Gastrocnemius medialis (tissue), 4 donors: ENCODE measurements at regions not wholly inside any gene's neighbourhood (a gene's known extent, or its start where the extent isn't known, plus 50 kb on each side); places are given as distances from the start of the nearest gene placed in this dataset.
"Not testable (repeated sequence)": the region's sequence is repeated elsewhere in the genome, so short reads cannot be mapped to it uniquely, and the experiment has no call there.

Experiments
- ATAC-seq, 2 donors: fragments of 150-250 bp; one replicate each; pipeline ENCODE4 v1.9.1; 2016
- DNase-seq, 2 donors: peaks; one replicate each; pipeline ENCODE4 v3.0.0-alpha.2; 2019
- H3K27ac ChIP-seq, 4 donors: fragments of 200-600 bp; sonication (generic); 1 replicate in 1 of 4; 2 replicates in 3 of 4; pipeline ENCODE4 v1.5.1; 2016 to 2018; ENCODE audit warnings: mild to moderate bottlenecking in 2 of 4, moderate library complexity in 1 of 4
- H3K27me3 ChIP-seq, 3 donors: fragments of 200-600 bp; sonication (generic) in 2 of 3; 1 replicate in 1 of 3; 2 replicates in 2 of 3; pipeline versions ENCODE4 v1.5.1 to v1.6.0; 2016 to 2019; ENCODE audit warnings: mild to moderate bottlenecking in 1 of 3, moderate library complexity in 1 of 3
- H3K36me3 ChIP-seq, 2 donors: fragments of 200-600 bp; sonication (generic) in 1 of 2; one replicate each; pipeline ENCODE4 v1.5.1; 2017 to 2018
- H3K4me1 ChIP-seq, 2 donors: fragments of 200-600 bp; sonication (generic) in 1 of 2; one replicate each; pipeline ENCODE4 v1.5.1; 2016 to 2017; ENCODE audit warnings: mild to moderate bottlenecking in 2 of 2
- H3K4me3 ChIP-seq, 4 donors: fragments of 200-600 bp; sonication (generic) in 3 of 4; 1 replicate in 1 of 4; 2 replicates in 3 of 4; pipeline ENCODE4 v1.5.1; 2016 to 2019; ENCODE audit warnings: mild to moderate bottlenecking in 2 of 4
- H3K9me3 ChIP-seq, 3 donors: fragments of 200-600 bp; sonication (generic) in 2 of 3; 1 replicate in 1 of 3; 2 replicates in 2 of 3; pipeline ENCODE4 v1.5.1; 2016 to 2019
- CTCF ChIP-seq, 5 experiments: fragments of 450-650 bp in 3 of 5; fragments of 200-600 bp in 2 of 5; sonication (generic) in 2 of 5; IDR thresholded peaks in 4 of 5; conservative IDR thresholded peaks in 1 of 5; 1 replicate in 4 of 5; 2 replicates in 1 of 5; pipeline ENCODE4 v1.5.1; 2016 to 2019; ENCODE audit warnings: antibody characterized with exemption in 5 of 5, mild to moderate bottlenecking in 3 of 5, moderate library complexity in 3 of 5
- in situ Hi-C, 4 donors: fragments of 200-750 bp; cut with MboI; loops; one replicate each; pipeline versions ENCODE4 v1.15.0 to v1.8.0; 2017; ENCODE audit warnings: low sequenced_read_pairs in 4 of 4
- intact Hi-C: fragments of 100-400 bp; cut with DNase I; formaldehyde crosslinking; loops from one replicate; pipeline ENCODE4 v1.15.1; 2023; ENCODE audit warnings: low total_unique reads

DNA sequence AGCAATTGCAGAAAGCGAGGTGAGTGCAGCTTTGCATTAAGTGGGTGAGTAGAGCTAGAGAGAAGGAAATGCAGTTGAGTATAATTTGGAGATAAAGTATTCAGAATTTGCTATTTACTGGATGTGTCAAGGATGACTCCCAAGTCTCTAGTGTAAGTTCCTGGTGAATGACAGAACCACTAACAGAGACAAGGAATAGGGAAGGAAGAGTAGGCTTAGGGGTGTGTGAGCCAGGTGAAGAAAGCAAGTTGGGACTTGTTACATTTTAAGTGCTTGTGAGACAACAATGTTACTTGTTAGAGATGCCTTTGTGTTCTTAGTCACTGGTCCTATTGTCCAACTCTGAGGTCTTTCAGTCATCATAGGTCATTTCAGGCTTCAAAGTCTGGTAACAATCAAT lies 70.8 kb downstream of the TBC1D26 start:
- H3K36me3 ChIP-seq, H3K4me1 ChIP-seq, in situ Hi-C loops, H3K9me3 ChIP-seq, H3K27ac ChIP-seq, H3K4me3 ChIP-seq, ATAC-seq, DNase-seq, intact Hi-C loops, H3K27me3 ChIP-seq: not testable (repeated sequence)

DNA sequence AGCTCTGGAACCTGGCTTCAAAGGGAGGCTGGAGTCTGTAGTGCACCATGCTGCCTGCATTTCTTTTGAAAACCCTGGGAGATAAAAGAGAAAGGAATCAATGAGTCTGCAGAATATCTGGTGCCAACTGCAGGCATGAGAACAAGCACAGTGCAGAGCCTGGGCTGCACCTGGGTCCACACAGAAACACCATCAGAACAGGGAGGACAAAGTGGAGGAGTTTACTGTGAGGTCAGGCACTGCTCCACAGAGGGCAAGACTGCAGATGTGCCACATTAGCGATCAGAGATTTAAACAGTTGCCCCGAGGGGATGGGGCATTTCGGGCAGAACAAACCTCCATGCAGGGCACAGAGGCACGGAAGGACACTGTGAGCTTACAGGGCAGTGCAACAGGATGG lies 74.7 kb downstream of the TBC1D26 start:
- H3K36me3 ChIP-seq, intact Hi-C loops, in situ Hi-C loops, H3K27me3 ChIP-seq, H3K4me1 ChIP-seq, ATAC-seq, H3K27ac ChIP-seq, DNase-seq, H3K9me3 ChIP-seq, H3K4me3 ChIP-seq: not testable (repeated sequence)

- H3K36me3 ChIP-seq, ATAC-seq, H3K4me1 ChIP-seq, intact Hi-C loops, H3K27ac ChIP-seq, H3K4me3 ChIP-seq, H3K27me3 ChIP-seq, H3K9me3 ChIP-seq, in situ Hi-C loops, DNase-seq: not testable (repeated sequence)
Measured at GRCh38 chr17:15813388-15813787, 81.3 kb downstream of the TBC1D26 start.

DNA sequence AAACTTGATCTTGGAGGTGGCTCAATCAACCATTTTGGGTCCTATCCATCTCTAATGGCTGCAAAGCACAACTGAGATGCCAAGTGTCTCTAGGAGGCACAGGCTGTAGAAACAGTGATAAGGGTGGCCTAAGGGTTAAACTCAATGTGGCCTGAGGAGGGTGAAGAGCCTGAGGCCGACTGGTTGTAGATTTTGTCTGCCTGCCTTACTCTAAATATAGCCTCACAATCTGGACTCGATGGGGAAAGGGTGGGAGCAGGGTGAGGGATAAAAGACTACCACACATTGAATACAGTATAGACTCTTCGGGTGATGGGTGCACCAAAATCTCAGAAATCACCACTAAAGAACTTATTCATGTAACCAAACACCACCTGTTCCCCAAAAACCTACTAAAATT lies 81.9 kb downstream of the TBC1D26 start:
- intact Hi-C loops, in situ Hi-C loops, H3K27ac ChIP-seq, H3K36me3 ChIP-seq, H3K9me3 ChIP-seq, DNase-seq, H3K4me3 ChIP-seq, H3K4me1 ChIP-seq, ATAC-seq, H3K27me3 ChIP-seq: not testable (repeated sequence)

- H3K9me3 ChIP-seq, H3K4me1 ChIP-seq, H3K4me3 ChIP-seq, H3K36me3 ChIP-seq, ATAC-seq, DNase-seq, in situ Hi-C loops, intact Hi-C loops, H3K27me3 ChIP-seq, H3K27ac ChIP-seq: not testable (repeated sequence)
Measured at GRCh38 chr17:15817861-15818260, 85.8 kb downstream of the TBC1D26 start.

GRCh38 chr17:15822280-15822679 lies 90.2 kb downstream of the TBC1D26 start:
- H3K27me3 ChIP-seq, H3K9me3 ChIP-seq, H3K4me1 ChIP-seq, DNase-seq, ATAC-seq, in situ Hi-C loops, H3K36me3 ChIP-seq, H3K27ac ChIP-seq, H3K4me3 ChIP-seq, intact Hi-C loops: not testable (repeated sequence)

DNA sequence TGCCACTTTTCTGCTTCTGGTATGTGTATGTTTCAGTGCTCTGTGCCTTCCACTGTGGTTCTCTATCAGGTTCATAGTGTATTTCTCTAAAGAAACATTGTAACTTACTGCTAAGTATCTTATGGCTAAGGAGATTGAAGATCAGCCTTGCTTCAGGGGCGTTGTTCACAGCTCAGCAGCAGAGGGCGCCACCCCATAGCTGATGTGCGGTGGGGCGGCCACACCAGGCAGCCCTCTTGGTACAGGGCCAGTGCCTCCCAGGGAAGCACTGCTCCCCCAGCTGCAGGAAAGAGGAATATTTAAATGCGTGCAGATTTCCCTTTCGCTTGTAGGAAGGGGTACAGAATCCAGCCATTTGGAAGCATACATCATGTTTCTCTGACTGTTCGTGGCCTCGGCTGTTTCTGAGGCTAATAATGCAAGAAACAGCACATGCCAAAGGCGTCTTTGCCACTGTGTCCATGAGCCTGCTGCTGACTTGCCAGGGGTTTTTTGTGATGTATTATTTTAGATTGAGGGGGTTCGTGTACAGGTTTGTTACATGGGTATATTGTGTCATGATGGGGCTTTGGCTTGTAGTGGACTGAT lies 96.7 kb downstream of the TBC1D26 start:
- ATAC-seq = peak; percentile 44 to 56
- in situ Hi-C loops = loop anchor here in 2 of 4 donors (25.0 kb wide), 1 partner anchor 158 kb away; the partner anchor contains the start of genes TTC19 (in 2 of the 2) and ZSWIM7 (in 2 of the 2)
- not testable (repeated sequence) for H3K27me3 ChIP-seq, H3K9me3 ChIP-seq, H3K27ac ChIP-seq, H3K36me3 ChIP-seq, H3K4me1 ChIP-seq
- intact Hi-C loops = loop anchor here (2.0 kb wide), 1 partner anchor 170 kb away; the partner anchor contains the start of genes TTC19 and ZSWIM7
- peak; percentile 12 to 41 for DNase-seq
- TF ChIP-seq CTCF (IDR thresholded peaks at IDR 0.05 in 4 of 5, conservative IDR thresholded peaks at IDR 0.05 in 1 of 5) = peak; percentile 42 to 72 (median 59)
- H3K4me3 ChIP-seq = peak overlapping the region in 1 of 4 donors; percentile 25

DNA sequence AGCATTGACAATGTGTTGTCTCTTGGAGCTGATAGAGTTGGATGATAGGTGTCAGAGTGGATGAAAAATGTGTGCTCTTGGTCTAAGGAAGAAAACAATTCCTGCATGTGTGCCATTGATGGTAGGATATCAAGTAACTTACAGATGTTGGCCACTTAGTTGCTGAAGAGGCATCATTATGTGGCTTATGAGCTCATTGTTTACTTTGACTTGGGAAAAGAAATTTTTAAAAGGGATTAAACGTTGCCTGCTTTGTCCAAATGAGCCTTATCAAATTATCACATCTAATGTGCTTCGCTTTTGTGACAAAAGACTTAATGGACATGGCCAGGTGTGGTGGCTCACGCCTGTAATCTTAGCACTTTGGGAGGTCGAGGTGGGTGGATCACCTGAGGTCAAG lies 98.1 kb downstream of the TBC1D26 start:
- DNase-seq, H3K36me3 ChIP-seq, H3K9me3 ChIP-seq, H3K27me3 ChIP-seq, H3K27ac ChIP-seq, H3K4me1 ChIP-seq, ATAC-seq, H3K4me3 ChIP-seq, intact Hi-C loops: not testable (repeated sequence)
- in situ Hi-C loops = loop anchor here in 2 of 4 donors (25.0 kb wide), 1 partner anchor 157 kb away; the partner anchor contains the start of genes TTC19 (in 2 of the 2) and ZSWIM7 (in 2 of the 2)

DNA sequence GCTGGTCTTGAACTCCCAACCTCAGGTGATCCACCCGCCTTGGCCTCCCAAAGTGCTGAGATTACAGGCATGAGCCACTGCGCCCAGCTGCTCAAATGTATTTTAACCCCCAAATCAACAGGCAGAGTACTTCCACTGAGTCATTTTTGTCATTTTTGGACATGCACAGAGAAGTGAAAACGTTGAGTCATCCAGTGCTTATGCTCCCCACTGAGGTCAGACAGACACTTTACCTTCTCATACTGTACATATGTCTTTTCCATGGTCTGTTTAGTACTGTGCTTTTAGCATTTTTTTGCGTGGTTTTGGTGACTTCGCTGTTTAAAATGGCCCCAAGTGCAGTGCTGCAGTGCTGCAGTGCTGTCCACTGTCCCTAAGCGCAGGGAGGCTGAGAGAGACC lies 99.1 kb downstream of the TBC1D26 start:
- DNase-seq, H3K36me3 ChIP-seq, intact Hi-C loops, H3K27me3 ChIP-seq, H3K27ac ChIP-seq, H3K4me1 ChIP-seq, ATAC-seq, H3K9me3 ChIP-seq, H3K4me3 ChIP-seq: not testable (repeated sequence)
- in situ Hi-C loops = loop anchor here in 2 of 4 donors (25.0 kb wide), 1 partner anchor 156 kb away; the partner anchor contains the start of genes TTC19 (in 2 of the 2) and ZSWIM7 (in 2 of the 2)

GRCh38 chr17:15832921-15833480 lies 100.9 kb downstream of the TBC1D26 start:
- H3K4me3 ChIP-seq, H3K4me1 ChIP-seq, H3K27ac ChIP-seq, H3K27me3 ChIP-seq, H3K9me3 ChIP-seq, intact Hi-C loops, H3K36me3 ChIP-seq, ATAC-seq, DNase-seq: not testable (repeated sequence)
- in situ Hi-C loops = loop anchor here in 2 of 4 donors (25.0 kb wide), 1 partner anchor 154 kb away; the partner anchor contains the start of genes TTC19 (in 2 of the 2) and ZSWIM7 (in 2 of the 2)

GRCh38 chr17:15833890-15834289 lies 101.8 kb downstream of the TBC1D26 start:
- H3K4me1 ChIP-seq, intact Hi-C loops, H3K27me3 ChIP-seq, DNase-seq, H3K36me3 ChIP-seq, H3K4me3 ChIP-seq, H3K27ac ChIP-seq, H3K9me3 ChIP-seq, ATAC-seq: not testable (repeated sequence)
- in situ Hi-C loops = loop anchor here in 2 of 4 donors (25.0 kb wide), 1 partner anchor 153 kb away; the partner anchor contains the start of genes TTC19 (in 2 of the 2) and ZSWIM7 (in 2 of the 2)
